A673 (cell line): ENCODE measurements at regions not wholly inside any gene's neighbourhood (a gene's known extent, or its start where the extent isn't known, plus 50 kb on each side); places are given as distances from the start of the nearest gene placed in this dataset.

Source experiments
- BruUV-seq: library from RNA; stranded (reverse); fragments of 400-500 nt; replicated peaks from 2 replicates; lab custom pipeline; 2021; lab: Mats Ljungman, UMichigan
- CTCF ChIA-PET: fragments of 300-600 bp; sonication (Branson Sonifier 250); formaldehyde crosslinking; loops from one replicate; lab custom pipeline; 2022; ENCODE audit warnings: antibody characterized with exemption; lab: Charles Lee
- POLR2A ChIA-PET: fragments of 300-600 bp; sonication (Branson Sonifier 250); formaldehyde crosslinking; loops from one replicate; lab custom pipeline; 2022; ENCODE audit warnings: antibody characterized with exemption; ENCODE audit not compliant: low non-redundant PET; lab: Charles Lee
- DNase-seq: peaks from one replicate; pipeline ENCODE4 v3.0.0-alpha.2; 2015; ENCODE audit warnings: low spot score
- H3K27ac ChIP-seq: fragments of 200-600 bp; sonication (generic); 2 replicates; pipeline ENCODE4 v1.5.1; 2016; ENCODE audit warnings: mixed run types, low read depth, mild to moderate bottlenecking, mixed read lengths, antibody characterized with exemption, low read length; ENCODE audit not compliant: poor library complexity, severe bottlenecking
- H3K27me3 ChIP-seq: fragments of 200-600 bp; sonication (generic); replicated peaks from 2 replicates; pipeline ENCODE4 v1.6.1; 2017; ENCODE audit warnings: mixed run types, low read depth, mild to moderate bottlenecking, mixed read lengths, antibody characterized with exemption, low read length; ENCODE audit not compliant: insufficient read depth, poor library complexity
- H3K36me3 ChIP-seq: fragments of 200-600 bp; sonication (generic); 2 replicates; pipeline ENCODE4 v1.6.1; 2016; ENCODE audit warnings: mixed run types, mild to moderate bottlenecking, mixed read lengths, antibody characterized with exemption, low read length; ENCODE audit not compliant: insufficient read depth, poor library complexity, severe bottlenecking
- H3K4me1 ChIP-seq: fragments of 200-600 bp; sonication (generic); 2 replicates; pipeline ENCODE4 v1.6.1; 2017; ENCODE audit warnings: mixed run types, mild to moderate bottlenecking, mixed read lengths, antibody characterized with exemption, low read length; ENCODE audit not compliant: insufficient read depth, poor library complexity, severe bottlenecking
- H3K4me3 ChIP-seq: fragments of 200-600 bp; sonication (generic); 2 replicates; pipeline ENCODE4 v1.5.1; 2016; ENCODE audit warnings: low read depth, mixed run types, mild to moderate bottlenecking, mixed read lengths, low read length; ENCODE audit not compliant: poor library complexity, severe bottlenecking
- H3K9me3 ChIP-seq: fragments of 200-600 bp; sonication (generic); 2 replicates; pipeline ENCODE4 v1.6.1; 2016; ENCODE audit warnings: mixed run types, low read depth, mild to moderate bottlenecking, mixed read lengths, antibody characterized with exemption, low read length; ENCODE audit not compliant: poor library complexity, severe bottlenecking
- CTCF ChIP-seq: fragments of 300-800, 200-600 bp; sonication (generic); conservative IDR thresholded peaks from 2 replicates; pipeline ENCODE4 v1.5.1; 2017; ENCODE audit warnings: low read depth, mild to moderate bottlenecking, antibody characterized with exemption, low read length, moderate library complexity, mixed read lengths
- EZH2 ChIP-seq: fragments of 200-600 bp; sonication (generic); IDR thresholded peaks from 2 replicates; pipeline ENCODE4 v1.6.1; 2017; ENCODE audit warnings: borderline replicate concordance, low read depth, mild to moderate bottlenecking, mixed read lengths, antibody characterized with exemption, low read length; ENCODE audit not compliant: poor library complexity, severe bottlenecking
- intact Hi-C: fragments of 100-400 bp; cut with micrococcal nuclease; formaldehyde crosslinking; loops from one replicate; pipeline ENCODE4 v1.10.0; 2022; ENCODE audit not compliant: unreplicated experiment

GRCh38 chr6:109306733-109307132 lies 75.5 kb downstream of the CD164 start:
- Histone ChIP-seq H3K27me3 (no peaks in the 10 kb centered on the region), H3K36me3 (no peaks in the 10 kb centered on the region), H3K27ac (no peak overlapping the region), H3K9me3 (no peaks in the 10 kb centered on the region), H3K4me1 (no peaks in the 10 kb centered on the region), H3K4me3 (no peak overlapping the region)
- ChIA-PET POLR2A (no interaction called here), CTCF (no interaction called here)
- DNase-seq, result no peak
- no TSS peak for BruUV-seq
- TF ChIP-seq CTCF (no peak), EZH2 (no peak)
- intact Hi-C loops, result no loop called here

GRCh38 chr6:109305028-109305427 lies 77.2 kb downstream of the CD164 start:
- no peak overlapping the region for H3K4me3 ChIP-seq
- intact Hi-C loops, result no loop called here
- no peaks in the 10 kb centered on the region for H3K36me3 ChIP-seq
- H3K27me3 ChIP-seq, result no peaks in the 10 kb centered on the region
- no peaks in the 10 kb centered on the region for H3K4me1 ChIP-seq
- no peak for DNase-seq
- CTCF ChIA-PET, result no interaction called here
- POLR2A ChIA-PET, result no interaction called here
- TF ChIP-seq EZH2 (no peak), CTCF (no peak)
- no TSS peak for BruUV-seq
- no peak overlapping the region for H3K27ac ChIP-seq
- H3K9me3 ChIP-seq, result no peaks in the 10 kb centered on the region

- no peaks in the 10 kb centered on the region for H3K27me3 ChIP-seq
- TF ChIP-seq EZH2 (no peak), CTCF (no peak)
- ChIA-PET CTCF (no interaction called here), POLR2A (no interaction called here)
- H3K4me1 ChIP-seq, result no peaks in the 10 kb centered on the region
- no peak for DNase-seq
- no peaks in the 10 kb centered on the region for H3K9me3 ChIP-seq
- no TSS peak for BruUV-seq
- intact Hi-C loops, result no loop called here
- no peaks in the 10 kb centered on the region for H3K36me3 ChIP-seq
- no peak overlapping the region for H3K27ac ChIP-seq
- no peak overlapping the region for H3K4me3 ChIP-seq
These were observed 77.8 kb downstream of the CD164 start for GRCh38 chr6:109304284-109305015.
